GM21360 (cell line): ENCODE measurements at regions not wholly inside any gene's neighbourhood (a gene's known extent, or its start where the extent isn't known, plus 50 kb on each side); places are given as distances from the start of the nearest gene placed in this dataset.
"Not testable (repeated sequence)": the region's sequence is repeated elsewhere in the genome, so short reads cannot be mapped to it uniquely, and the experiment has no call there.

ENCODE experiments used
- ATAC-seq: cut with Tn5 transposase; IDR thresholded peaks from one replicate; pipeline ENCODE4 v1.9.1; 2021; ENCODE audit warnings: mild to moderate bottlenecking, moderate library complexity; ENCODE audit not compliant: unreplicated experiment

DNA sequence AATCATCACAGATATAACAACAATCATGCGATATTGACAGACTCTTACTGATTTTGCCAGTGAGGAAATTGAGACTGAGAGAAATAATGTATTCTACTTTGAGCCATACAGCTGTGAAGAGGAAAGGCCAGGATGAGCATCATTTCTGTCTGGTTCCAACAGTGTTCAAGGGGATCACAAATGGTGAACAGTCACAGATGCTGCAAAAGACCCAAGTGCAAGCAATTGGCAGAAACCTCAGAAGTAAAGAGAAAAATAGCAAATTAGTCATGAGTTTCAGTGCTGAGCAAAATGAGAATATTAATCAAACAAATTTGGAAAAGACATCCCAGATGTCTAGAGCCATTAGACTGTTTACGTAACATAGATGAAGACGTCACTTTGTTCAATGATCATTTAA lies 114.1 kb downstream of the RAB38 start:
- no peak for ATAC-seq

DNA sequence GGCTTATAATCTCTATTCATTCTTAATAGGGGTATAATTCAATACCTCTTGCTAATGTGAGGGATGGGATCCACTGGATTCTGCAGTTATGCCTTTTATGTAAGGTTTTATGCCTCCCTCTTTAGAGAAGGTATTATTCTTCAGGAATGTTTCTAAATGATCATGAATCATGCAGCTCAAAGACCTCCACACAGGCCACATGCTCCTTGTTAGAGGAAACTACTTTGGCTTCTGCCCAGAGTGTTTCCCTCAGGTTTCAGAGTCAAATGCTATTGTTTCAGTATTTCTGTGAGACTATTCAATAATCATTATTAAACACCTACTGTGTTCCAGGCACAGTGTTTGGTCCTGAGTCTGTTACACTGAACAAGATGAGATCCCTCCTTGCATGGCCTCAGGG lies 115.9 kb downstream of the RAB38 start:
- ATAC-seq = no peak

DNA sequence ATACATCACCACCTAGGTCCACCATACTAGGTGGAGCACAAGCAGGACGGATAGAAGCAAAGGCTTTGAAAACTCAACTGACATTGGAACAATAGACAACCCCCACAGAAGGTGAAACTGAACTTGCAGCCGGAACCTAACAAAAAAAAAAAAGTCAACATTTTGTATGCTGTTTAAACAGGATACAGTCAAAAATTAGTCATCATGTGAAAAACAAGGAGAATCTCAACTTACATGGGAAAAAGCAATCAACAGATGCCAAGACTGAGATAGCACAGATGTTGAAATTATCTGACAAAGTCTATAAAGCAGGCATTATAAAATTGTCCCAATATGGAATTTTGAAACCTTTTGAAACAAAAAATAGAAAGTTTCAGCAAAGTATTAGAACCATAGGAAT lies 123.8 kb downstream of the RAB38 start:
- ATAC-seq = no peak

DNA sequence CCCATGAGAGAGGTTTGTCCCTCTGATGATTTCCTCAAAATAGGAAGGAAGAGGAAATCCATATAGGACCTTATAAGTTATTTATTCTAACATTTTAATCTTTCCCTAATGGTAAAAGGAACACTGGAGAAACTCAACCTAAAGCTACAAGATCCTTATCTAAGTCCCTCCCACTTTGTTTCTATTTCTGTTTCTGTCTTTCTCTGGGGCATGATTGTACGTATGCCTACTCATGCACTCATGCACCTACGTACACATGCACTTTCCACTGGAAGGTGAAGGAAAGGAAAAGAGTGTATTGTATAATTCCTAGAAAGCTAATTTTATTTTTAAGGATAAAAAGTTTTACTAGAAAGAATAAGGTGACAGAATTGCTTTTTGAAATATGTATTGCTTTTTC lies 125.0 kb downstream of the RAB38 start:
- no peak for ATAC-seq

DNA sequence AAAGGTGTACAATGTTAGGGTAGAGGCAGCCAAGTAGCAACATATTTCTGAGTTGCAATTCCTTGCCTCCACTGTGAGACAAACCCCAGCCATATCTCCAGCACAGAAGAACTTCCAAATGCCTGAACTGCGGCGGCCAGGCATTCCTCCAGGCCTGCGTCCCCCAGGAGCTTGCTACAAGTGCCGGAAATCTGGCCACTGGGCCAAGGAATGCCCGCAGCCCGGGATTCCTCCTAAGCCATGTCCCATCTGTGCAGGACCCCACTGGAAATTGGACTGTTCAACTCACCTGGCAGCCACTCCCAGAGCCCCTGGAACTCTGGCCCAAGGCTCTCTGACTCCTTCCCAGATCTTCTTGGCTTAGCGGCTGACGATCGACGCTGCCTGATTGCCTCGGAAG lies 130.0 kb downstream of the RAB38 start:
- not testable (repeated sequence) for ATAC-seq

DNA sequence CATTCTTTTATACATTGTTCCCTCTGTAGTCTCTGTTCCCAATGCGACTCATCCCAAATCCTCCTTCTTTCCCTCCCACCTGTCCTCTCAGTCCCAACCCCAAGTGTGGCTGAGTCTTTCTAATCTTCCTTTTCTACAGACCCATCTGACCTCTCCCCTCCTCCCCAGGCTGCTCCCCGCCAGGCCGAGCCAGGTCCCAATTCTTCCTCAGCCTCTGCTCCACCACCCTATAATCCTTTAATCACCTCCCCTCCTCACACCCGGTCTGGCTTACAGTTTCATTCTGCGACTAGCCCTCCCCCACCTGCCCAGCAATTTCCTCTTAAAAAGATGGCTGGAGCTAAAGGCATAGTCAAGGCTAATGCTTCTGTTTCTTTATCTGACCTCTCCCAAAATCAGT lies 130.6 kb downstream of the RAB38 start:
- not testable (repeated sequence) for ATAC-seq

DNA sequence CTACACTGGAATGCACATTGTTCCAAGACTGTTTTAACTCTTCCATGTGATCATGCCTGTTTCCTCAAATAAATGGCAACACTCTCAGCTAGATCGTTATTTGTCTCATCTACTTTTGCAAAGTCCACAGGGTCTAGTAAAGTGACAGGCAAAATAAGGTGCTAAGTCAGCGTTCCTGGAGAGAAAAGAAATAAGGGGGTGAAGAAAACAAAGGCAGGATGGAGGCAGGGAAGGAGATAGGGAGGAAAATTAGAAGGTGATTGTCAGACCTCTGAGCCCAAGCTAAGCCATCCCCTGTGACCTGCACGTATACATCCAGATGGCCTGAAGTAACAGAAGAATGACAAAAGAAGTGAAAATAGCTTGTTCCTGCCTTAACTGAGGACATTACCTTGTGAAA lies 132.1 kb downstream of the RAB38 start:
- ATAC-seq = no peak

DNA sequence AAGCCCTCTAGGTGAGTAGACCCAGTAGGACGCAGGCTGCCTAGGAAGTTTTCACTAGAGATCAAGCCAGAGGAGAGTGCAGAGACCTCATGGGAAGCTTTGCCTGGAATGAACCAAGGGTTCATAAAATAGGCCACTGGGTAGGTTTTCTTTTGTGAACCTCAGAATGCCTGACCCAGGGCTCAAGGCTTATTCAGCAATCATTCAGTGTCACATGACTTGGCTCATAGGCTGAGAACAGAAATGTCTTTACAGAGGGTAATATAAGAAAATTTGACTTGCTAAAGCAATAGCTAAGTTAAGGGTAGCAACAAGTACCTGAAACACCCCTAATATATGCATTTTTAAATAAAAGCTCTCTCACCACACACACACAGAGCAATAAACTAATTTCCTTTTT lies 132.6 kb downstream of the RAB38 start:
- ATAC-seq = no peak

DNA sequence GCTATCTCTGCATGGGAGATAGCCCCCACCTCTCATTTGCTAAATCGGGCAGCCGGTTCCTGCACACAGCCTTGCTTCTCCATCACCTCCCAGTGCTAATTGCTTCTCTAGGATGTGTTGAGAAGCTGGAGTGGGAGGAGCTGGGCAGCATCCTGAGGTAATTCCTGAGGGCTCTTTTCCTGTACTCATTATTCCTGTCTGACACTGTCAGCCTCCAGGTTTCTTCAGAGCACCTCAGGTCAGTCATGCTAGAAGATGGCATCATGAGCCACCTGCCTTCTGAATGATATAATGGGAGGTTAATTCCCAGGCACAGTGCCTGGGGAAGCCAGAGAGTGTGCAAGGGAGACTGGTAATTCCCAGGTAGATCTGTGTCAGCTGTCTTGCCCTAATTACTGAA lies 133.0 kb downstream of the RAB38 start:
- ATAC-seq = no peak

DNA sequence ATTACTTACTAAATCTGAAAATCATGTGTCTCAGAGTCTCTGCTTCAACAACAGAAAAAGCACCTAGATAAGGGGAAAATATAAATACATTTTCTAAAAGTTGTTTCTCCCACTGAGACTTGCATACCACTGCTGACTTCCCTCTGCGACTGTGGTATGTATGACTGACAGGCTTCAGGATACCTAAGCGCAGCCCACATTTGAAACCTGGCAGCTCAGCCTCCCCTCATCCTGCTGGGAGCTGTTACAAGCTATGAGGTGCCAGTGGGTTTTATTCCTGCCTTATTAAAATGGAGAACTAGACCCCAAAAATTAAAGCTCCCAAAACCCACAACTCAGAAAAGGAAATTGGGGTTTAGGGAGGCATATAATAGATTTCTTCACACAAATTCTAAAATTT lies 133.6 kb downstream of the RAB38 start:
- ATAC-seq = no peak

DNA sequence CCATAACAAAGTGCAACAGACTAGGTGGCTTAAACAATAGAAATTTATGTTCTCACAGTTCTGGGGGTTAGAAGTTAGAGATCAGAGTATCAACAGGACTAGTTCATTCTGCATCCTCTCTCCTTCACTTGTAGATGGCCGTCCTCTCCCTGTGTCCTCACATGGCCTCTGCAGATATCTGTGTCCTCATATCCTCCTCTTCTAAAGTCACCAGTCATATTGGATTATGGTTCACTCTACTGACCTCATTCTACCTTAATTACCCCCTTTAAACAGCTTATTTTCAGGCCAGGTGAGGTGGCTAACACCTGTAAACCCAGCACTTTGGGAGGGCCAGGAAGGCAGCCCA lies 135.1 kb downstream of the RAB38 start:
- no peak for ATAC-seq

DNA sequence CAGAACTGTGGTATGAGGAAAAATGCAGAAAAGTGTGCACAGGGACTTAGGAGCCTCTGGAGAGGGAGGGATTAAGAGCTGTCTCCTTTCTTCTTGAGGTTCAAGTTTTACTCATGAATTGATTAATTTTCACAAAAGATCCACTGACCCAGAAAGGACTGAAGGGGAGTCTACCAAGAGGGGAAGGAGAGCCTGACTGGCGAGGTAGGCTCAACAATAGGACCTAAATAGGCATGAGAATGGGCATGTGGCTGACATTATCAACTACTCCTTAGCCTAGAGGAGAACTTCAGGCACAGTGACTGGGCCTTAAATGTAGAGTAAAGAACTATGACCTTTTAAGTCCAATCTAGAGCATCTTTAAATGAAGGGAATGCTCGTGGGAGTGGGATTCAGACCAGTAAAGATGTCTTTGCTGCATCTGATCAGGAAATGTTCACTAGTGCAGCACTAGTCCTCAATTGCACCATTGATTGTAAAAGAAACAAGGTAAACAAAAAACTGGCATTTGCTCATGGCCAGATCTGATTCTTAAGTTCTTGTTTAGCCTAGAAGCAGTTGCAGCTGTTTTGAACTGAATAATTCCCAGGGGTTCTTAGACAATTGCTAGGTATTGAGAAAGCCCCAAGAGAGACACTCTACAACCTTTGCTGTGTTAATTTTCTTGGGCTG lies 135.6 kb downstream of the RAB38 start:
- no peak for ATAC-seq

DNA sequence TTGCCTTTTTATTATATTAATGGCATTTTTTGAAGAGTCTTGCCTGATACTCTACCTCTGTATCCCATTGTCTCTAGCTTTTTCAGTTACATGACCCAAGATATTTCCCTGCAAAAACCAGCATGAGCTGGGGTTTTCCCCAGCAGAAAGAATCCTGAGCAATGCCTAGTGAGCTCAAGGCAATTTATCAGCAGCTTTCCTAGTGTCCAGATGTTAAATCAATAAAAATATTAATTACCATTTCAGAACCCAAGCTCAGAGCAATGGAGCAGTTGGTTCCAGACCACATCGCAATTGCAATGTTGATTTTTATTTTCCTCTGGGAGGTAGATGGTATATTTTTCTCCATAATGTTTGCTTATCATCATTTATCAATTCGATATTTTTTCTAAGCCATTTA lies 137.2 kb downstream of the RAB38 start:
- no peak for ATAC-seq

DNA sequence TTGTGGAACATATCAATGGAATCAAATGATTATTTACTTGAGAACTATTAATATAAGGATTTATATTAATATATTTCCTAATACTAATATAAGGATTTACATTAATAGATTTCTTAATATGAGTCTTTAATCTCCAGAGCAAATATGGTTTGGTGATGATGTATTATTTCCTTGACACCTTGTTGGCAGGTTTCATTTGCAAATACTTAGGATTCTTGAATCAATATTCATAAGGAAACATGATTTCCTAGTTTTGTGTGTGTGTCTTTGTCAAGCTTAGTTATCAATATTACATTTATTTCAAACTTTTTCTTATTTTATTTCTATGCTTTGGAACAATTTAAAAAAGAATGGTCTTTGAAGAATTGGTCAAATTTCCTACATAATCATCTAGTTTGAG lies 138.5 kb downstream of the RAB38 start:
- no peak for ATAC-seq

DNA sequence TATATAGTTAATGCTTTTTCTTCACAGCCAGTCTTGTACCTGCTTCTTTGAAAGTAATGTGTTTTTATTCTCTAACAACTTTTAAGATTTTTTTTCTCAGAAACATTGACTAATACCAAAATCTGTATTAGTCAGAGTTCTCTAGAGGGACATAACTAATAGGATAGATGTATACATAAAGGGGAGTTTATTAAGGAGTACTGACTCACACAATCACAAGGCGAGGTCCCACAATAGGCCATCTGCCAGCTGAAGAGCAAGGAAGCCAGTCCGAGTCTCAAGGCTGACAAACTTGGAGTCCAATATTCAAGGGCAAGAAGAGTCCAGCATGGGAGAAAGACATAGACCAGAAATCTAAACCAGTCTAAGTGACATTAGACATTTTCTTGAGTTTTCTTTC lies 140.0 kb downstream of the RAB38 start:
- no peak for ATAC-seq

DNA sequence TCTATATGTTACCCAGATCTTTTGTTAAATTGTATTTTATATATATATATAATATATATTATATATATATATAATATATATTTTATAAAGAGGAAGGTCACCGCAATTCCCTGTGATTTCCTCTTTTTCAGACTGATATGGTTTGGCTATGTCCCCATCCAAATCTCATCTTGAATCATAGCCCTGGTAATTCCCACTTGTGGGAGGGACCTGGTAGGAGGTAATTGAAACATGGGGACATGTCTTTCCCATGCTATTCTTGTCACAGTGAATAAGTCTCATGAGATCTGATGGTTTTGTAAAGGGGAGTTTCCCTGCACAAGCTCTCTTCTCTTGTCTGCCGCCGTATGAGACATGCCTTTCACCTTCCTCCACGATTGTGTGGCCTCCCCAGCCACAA lies 157.6 kb downstream of the RAB38 start:
- ATAC-seq = no peak

DNA sequence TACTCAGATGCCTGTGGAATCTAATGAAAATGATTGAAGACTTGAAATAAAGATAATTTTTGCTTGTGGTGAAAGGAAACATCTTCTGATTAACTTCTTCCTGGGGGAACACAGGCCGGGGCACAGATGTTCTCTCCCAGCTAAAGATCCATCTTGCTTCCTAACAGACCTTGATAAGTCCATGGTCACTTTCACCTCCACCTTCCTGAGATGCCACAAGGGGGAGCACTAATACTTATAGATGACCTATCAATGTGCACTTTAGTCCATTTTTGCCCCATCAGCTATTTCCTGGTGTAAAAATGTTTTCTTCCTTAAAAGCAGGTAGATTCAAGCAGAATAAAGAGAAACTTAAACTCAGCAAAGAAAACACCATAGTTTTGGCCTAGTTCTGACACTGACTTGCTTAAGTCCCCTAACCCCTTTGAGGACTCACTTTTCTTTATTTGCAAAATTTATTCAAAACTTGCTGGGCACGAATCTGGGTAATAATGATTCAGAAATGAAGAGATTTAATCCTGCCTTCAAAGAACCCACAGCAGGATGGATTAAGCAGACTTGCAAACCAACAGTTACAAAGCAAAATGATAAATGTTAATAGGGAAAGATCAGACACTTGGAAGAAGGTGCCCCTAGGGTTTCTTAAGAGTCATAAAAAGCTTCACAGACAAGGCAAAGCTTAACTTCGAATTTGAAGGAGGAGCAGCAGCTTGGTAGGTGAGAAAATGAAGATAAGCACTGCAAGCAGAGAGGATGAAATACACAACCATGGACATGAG lies 158.7 kb downstream of the RAB38 start:
- ATAC-seq = peak; percentile 93

DNA sequence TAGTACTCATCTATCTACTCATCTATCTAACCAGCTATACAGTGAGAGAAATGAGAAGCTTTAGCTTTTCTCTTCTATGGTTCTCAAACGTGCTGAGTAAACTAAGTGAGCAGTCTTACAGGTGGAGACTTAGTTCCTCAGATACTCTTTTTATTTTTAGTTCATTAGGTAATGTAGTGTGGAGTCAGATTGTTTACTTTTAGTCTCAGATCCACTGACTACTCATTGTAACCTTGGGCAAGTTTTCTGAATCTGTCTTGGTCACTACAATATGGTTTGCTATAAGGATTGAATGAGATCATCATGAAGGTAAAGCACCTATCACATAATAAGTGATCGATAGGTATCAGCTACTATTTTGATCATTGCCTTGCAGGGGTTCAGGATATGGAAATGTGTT lies 160.1 kb downstream of the RAB38 start:
- no peak for ATAC-seq

DNA sequence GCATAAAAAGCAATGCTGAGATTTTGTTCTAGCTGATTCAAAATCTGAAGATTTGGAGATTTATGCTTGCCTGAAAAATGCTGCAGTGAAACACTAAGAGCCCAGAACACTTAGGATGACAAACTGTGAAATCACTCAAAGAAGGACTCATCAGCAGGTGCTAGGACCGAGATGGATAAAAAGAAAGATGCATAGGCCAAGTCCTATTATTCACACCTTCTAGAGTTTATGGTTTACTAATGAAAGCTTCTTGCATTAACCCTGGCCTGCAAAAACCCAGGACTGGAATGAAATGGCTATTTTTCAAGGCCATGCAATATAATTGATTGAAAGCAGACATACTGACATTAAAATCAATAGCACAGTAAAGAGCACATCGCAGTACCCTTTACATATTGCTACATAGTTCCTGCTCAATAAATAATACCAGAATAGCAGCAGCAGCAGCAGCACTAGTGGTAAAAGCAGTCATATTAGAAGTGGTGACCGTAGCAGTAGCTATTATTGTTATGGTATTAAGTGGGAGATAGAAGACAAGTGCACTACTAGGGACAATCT lies 161.7 kb downstream of the RAB38 start:
- no peak for ATAC-seq

DNA sequence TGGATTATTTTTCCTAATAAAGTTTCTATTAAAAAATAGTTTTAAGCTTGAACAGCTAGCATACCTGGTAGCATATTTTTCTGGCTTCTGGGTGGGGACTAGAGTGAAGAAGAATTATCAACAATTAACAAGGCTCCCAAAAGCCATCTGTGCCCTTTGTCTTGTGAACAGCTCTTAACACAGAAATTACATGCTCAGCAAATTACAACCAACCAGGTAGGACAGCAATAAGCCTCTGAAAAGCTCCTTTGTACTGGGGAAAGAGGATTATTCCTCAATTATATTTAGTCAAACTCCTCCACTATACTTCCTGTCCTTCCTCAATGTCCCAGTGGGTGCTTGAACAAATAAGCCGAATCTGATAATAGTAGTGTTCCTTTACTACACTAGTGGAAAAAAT lies 162.8 kb downstream of the RAB38 start:
- ATAC-seq = no peak

DNA sequence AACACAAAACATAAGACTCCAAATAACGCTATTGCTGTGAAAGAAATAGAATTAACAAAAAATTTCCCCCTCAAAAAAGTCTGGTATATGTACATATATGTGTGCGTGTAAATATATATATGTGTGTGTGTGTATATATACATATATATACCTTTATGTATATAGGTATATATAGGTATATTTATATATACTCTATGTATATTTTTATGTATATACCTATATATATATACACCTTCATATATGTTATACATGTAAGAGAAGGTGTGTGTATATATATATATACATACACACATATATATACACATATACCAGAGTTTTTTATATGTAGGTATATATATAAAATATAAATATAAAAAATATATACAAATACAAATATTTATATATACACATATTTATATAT lies 199.2 kb downstream of the RAB38 start:
- no peak for ATAC-seq

DNA sequence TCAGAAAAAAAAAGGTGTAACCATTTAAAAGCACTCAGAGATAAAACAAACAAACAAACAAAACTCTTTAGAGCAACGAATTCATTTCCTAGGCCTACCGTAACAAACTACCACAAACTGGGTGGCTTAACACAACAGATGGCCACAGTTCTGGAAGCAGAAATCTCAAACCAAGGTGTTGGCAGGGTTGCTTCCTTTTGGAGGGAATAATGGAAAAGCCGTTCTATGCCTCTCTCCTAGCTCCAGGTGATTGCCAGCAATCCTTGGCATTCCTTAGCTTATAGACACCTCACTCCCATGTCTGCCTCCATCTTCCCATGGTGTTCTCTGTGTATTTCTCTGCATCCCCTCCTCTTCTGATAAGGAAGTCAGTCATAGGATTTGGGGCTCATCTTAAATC lies 200.4 kb downstream of the RAB38 start:
- no peak for ATAC-seq

DNA sequence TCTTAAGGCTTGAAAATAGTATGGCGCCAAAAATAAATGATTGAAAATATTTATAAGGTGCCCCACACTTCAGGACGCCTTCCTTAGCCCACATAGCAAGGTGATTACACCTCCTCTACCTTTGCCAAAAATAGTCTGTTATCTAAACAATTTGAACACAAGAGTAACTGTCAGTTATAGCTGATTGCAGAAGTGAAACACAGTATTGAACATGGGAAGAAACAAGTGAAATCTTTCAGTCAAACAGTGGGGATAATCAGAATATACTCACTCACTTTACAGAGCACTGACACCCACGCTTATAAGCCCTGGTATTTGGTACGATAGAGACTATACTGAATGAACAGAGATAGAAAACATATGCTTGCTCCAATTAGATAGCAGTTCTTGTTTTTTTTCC lies 203.1 kb downstream of the RAB38 start:
- peak; percentile 96 for ATAC-seq
